BLaER1 (cell line): ENCODE measurements at regions not wholly inside any gene's neighbourhood (a gene's known extent, or its start where the extent isn't known, plus 50 kb on each side); places are given as distances from the start of the nearest gene placed in this dataset.

Experiments
- H3K27ac ChIP-seq: shearing (Covaris generic); formaldehyde crosslinking; 2 replicates; pipeline ENCODE4 v1.8.1; 2022
- H3K27me3 ChIP-seq: shearing (Covaris generic); formaldehyde crosslinking; 2 replicates; pipeline ENCODE4 v1.8.1; 2022
- H3K36me3 ChIP-seq: shearing (Covaris generic); formaldehyde crosslinking; 2 replicates; pipeline ENCODE4 v1.8.1; 2022
- H3K4me1 ChIP-seq: shearing (Covaris generic); formaldehyde crosslinking; 2 replicates; pipeline ENCODE4 v1.8.1; 2022
- H3K4me2 ChIP-seq: shearing (Covaris generic); formaldehyde crosslinking; 2 replicates; pipeline ENCODE4 v1.8.1; 2022
- H3K4me3 ChIP-seq: shearing (Covaris generic); formaldehyde crosslinking; 2 replicates; pipeline ENCODE4 v1.8.1; 2022
- H3K9ac ChIP-seq: shearing (Covaris generic); formaldehyde crosslinking; 2 replicates; pipeline ENCODE4 v1.8.1; 2022
- H3K9me3 ChIP-seq: shearing (Covaris generic); formaldehyde crosslinking; 2 replicates; pipeline ENCODE4 v1.8.1; 2022
- H4K20me1 ChIP-seq: shearing (Covaris generic); formaldehyde crosslinking; 2 replicates; pipeline ENCODE4 v1.8.1; 2022
- Cebpa-rat ChIP-seq: shearing (Covaris generic); IDR thresholded peaks from 2 replicates; pipeline ENCODE4 v1.8.1; 2022

GRCh38 chr18:75341897-75342296 lies 85.6 kb downstream of the SMIM21 start:
- H3K27ac ChIP-seq, result no peak overlapping the region
- H3K27me3 ChIP-seq, result no peaks in the 10 kb centered on the region
- no peaks in the 10 kb centered on the region for H3K9me3 ChIP-seq
- H3K36me3 ChIP-seq, result no peaks in the 10 kb centered on the region
- peaks cover 7% of the 10 kb centered on the region for H3K4me1 ChIP-seq
- TF ChIP-seq Cebpa-rat, result no peak
- no peak overlapping the region for H3K4me3 ChIP-seq
- no peak overlapping the region for H3K9ac ChIP-seq
- no peaks in the 10 kb centered on the region for H4K20me1 ChIP-seq
- no peak overlapping the region for H3K4me2 ChIP-seq

DNA sequence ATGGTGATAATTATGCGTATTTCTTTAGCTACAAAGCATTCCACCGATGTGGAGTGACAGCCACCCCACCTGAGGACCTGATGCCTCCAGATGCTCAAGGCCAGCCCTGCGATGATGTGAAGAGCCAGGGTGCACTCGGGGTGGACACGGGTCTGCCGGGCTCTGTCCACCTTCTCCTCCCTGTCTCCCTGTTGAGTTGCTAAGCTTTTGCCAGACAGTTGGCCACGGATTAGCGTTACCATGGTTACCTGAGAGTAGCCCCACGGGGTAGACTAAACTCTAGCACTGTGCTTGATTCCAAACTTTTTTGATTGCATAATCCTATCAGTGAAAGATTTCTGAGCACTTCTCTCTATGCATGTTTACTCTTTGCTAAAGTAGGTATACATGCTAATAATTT lies 86.2 kb downstream of the SMIM21 start:
- no peaks in the 10 kb centered on the region for H3K36me3 ChIP-seq
- H3K27ac ChIP-seq, result no peak overlapping the region
- H4K20me1 ChIP-seq, result no peaks in the 10 kb centered on the region
- no peak overlapping the region for H3K4me2 ChIP-seq
- H3K9me3 ChIP-seq, result no peaks in the 10 kb centered on the region
- TF ChIP-seq Cebpa-rat, result no peak
- no peak overlapping the region for H3K4me3 ChIP-seq
- H3K27me3 ChIP-seq, result no peaks in the 10 kb centered on the region
- no peak overlapping the region for H3K9ac ChIP-seq
- peaks cover 7% of the 10 kb centered on the region for H3K4me1 ChIP-seq

GRCh38 chr18:75339936-75340605 lies 87.4 kb downstream of the SMIM21 start:
- no peak for TF ChIP-seq Cebpa-rat
- no peaks in the 10 kb centered on the region for H3K27me3 ChIP-seq
- H3K4me2 ChIP-seq, result no peak overlapping the region

More at GRCh38 chr18:75339936-75340605, 87.4 kb downstream of the SMIM21 start:
- Histone ChIP-seq H3K36me3 (no peaks in the 10 kb centered on the region), H3K4me1 (peaks cover 5% of the 10 kb centered on the region), H4K20me1 (no peaks in the 10 kb centered on the region), H3K9me3 (no peaks in the 10 kb centered on the region), H3K9ac (no peak overlapping the region), H3K4me3 (no peak overlapping the region), H3K27ac (no peak overlapping the region)
